GM18511 (cell line): ENCODE measurements at regions not wholly inside any gene's neighbourhood (a gene's known extent, or its start where the extent isn't known, plus 50 kb on each side); places are given as distances from the start of the nearest gene placed in this dataset.

Experiments used
- ATAC-seq: cut with Tn5 transposase; IDR thresholded peaks from one replicate; pipeline ENCODE4 v1.9.1; 2021; ENCODE audit warnings: mild to moderate bottlenecking, moderate library complexity; ENCODE audit not compliant: unreplicated experiment

GRCh38 chr9:16193066-16193465 lies 640.2 kb downstream of the CCDC171 start:
- no peak for ATAC-seq

GRCh38 chr9:16196206-16196605 lies 643.4 kb downstream of the CCDC171 start:
- ATAC-seq: no peak

- no peak for ATAC-seq
Observed at GRCh38 chr9:16197578-16198370, 644.9 kb downstream of the CCDC171 start.

- ATAC-seq: no peak
Observed at GRCh38 chr9:16198996-16199395, 646.2 kb downstream of the CCDC171 start.

- no peak for ATAC-seq
Observed at GRCh38 chr9:16202221-16202620, 649.4 kb downstream of the CCDC171 start.

- ATAC-seq: no peak
Observed at GRCh38 chr9:16202914-16203728, 650.3 kb downstream of the CCDC171 start.

- no peak for ATAC-seq
Observed at GRCh38 chr9:16203729-16204573, 651.1 kb downstream of the CCDC171 start.

- ATAC-seq: no peak
Observed at GRCh38 chr9:16205455-16205854, 652.6 kb downstream of the CCDC171 start.

- no peak for ATAC-seq
Observed at GRCh38 chr9:16206518-16206917, 653.7 kb downstream of the CCDC171 start.

GRCh38 chr9:16207161-16207560 lies 654.3 kb downstream of the CCDC171 start:
- ATAC-seq: no peak

GRCh38 chr9:16210440-16210839 lies 657.6 kb downstream of the CCDC171 start:
- ATAC-seq: no peak

GRCh38 chr9:16211946-16212345 lies 658.5 kb downstream of the BNC2 start:
- no peak for ATAC-seq

- no peak for ATAC-seq
Observed at GRCh38 chr9:16213781-16214515, 656.5 kb downstream of the BNC2 start.

- no peak for ATAC-seq
Observed at GRCh38 chr9:16214677-16215352, 655.7 kb downstream of the BNC2 start.

- ATAC-seq: no peak
Observed at GRCh38 chr9:16215353-16215680, 655.2 kb downstream of the BNC2 start.

GRCh38 chr9:16217943-16218701 lies 652.3 kb downstream of the BNC2 start:
- no peak for ATAC-seq

- ATAC-seq: no peak
Observed at GRCh38 chr9:16221366-16221765, 649.1 kb downstream of the BNC2 start.

- ATAC-seq: no peak
Observed at GRCh38 chr9:16221822-16222547, 648.5 kb downstream of the BNC2 start.
